GM18909 (cell line): ENCODE measurements at regions not wholly inside any gene's neighbourhood (a gene's known extent, or its start where the extent isn't known, plus 50 kb on each side); places are given as distances from the start of the nearest gene placed in this dataset.

Experiments used
- ATAC-seq: cut with Tn5 transposase; IDR thresholded peaks from one replicate; pipeline ENCODE4 v1.9.1; 2021; ENCODE audit warnings: mild to moderate bottlenecking; ENCODE audit not compliant: unreplicated experiment, poor library complexity

DNA sequence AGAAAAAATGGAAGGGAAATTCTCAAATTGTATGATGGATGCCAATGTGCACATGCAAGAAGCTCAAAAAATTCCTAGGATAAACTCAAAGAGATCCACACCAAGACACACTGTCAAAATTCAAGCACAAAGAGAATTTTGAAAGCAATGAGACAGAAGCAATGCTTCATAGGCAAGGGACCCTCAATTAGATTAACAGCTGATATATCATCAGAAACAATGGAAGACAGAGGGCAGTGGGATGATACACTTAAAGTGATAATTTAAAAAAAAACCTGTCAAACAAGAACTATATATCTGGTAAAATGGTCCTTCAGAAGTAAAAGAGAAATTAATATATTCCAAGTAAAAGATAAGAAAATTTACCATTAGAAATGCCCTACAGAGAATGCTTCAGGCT lies 306.3 kb upstream of the PCDH7 start:
- no peak for ATAC-seq

DNA sequence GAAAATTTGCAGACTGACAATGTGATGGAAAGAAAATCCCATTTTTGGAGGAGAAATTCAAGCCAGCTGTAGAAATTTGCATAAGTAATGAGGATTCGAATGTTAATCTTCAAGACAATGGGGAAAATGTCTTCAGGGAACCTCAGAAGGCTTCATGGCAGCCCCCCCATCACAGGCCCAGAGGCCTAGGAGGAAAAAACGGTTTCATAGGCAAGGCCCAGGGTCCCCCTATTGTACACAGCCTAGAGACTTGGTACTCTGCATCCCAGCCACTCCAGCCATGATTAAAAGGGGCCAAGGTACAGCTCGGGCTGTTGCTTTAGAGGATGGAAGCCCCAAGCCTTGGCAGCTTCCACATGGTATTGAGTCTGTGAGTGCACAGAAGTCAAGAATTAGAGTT lies 303.6 kb upstream of the PCDH7 start:
- no peak for ATAC-seq

DNA sequence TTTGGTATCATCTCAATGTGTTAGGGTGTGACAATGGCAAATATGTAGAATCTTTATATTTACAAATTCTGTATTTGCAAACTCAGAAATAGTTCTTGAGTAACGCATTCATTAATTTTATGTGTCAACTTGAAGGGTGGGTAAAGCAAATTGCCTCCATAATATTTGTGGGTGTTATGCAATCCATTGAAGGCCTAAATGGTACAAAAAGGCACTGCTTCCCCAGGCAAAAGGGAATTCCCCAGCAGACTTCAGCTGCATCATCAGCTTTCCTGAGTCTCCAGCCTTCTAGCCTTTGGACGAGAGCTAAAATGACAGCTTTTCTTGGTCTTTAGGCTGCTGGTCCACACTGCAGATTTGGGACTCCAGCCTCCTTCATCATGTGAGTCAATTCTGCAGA lies 292.2 kb upstream of the PCDH7 start:
- ATAC-seq = no peak

DNA sequence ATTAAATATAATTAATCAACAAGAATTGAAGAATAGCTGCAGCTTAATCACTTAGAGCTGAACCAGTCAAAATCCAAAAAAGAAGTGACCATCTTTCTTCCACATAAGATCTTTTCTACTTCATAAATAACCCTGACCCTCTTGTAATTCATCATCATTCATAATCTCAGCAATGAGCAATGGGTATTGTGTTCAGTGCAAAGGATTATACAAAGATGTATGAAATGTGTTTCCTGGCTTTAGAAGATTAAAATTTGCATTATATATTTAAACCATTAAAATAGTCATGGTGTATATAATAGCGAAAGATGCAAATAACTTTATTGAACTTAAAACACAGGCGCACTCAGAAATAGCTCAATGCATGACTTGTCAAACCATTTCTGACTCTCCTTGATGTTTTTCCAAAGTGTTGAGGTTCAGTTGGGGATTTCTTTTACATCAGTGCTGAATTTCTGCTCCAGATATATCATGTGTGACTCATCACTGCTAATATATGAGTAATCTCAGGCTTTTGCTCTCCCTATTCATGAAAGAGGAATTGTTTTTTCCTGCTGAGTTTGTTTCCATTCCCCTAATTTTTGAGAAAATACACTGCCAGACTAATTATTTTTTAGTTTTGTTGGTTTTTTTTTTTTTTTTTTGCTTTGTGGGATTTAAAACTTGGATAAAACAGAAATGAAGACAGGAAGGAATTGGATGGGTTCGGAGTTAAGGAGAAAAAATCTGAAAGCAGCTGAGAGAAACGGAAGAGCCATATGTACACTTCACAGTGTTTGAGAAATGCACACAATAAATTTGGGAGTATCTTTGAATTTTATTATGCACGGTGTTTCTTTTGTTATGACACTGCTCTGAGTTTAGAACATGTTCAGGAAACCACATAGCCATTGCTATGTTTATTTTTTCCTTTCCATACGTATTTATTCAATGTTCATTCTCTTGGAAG lies 290.1 kb upstream of the PCDH7 start:
- ATAC-seq = no peak

GRCh38 chr4:30434656-30435055 lies 285.5 kb upstream of the PCDH7 start:
- ATAC-seq = no peak

GRCh38 chr4:30436394-30436793 lies 283.8 kb upstream of the PCDH7 start:
- ATAC-seq = no peak

DNA sequence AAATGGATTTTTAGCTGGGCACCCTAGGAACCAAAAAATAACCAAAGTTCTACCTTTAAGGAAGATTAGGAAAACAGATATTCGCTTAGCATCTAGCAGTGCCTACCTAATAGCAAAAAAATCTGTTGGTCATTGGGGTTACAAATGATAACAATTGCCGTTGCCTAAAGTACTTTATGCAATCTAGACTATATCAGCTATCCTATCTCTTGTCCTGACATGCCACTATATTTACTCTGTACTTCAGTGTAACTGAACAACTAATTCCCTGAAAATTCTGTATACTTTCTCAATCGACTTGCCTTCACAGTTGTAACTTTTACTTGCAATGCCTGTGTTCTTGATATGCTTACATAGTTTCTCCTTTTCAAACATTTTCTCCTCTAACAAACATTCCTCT lies 282.9 kb upstream of the PCDH7 start:
- ATAC-seq = no peak

DNA sequence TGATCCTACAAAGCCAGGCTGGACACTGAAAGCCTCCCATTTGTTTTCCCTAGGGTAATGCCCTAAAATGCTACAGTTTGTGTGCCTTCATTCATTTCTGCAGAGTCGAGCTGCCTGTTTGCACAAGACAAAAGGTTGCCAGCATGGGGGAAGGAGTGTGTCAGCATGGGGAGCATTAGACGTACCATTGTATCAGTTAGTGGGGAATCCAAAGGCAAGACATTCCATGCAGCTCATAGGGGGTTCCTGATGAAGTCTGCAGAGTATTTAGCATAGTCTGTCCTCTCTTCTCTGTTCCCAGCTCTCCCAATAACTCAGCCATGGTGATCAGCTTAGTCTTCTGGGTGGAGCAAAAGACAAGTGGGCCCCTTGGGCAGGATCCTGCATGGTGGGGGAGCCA lies 276.9 kb upstream of the PCDH7 start:
- no peak for ATAC-seq

- no peak for ATAC-seq
Measured at GRCh38 chr4:30450474-30450873, 269.7 kb upstream of the PCDH7 start.

DNA sequence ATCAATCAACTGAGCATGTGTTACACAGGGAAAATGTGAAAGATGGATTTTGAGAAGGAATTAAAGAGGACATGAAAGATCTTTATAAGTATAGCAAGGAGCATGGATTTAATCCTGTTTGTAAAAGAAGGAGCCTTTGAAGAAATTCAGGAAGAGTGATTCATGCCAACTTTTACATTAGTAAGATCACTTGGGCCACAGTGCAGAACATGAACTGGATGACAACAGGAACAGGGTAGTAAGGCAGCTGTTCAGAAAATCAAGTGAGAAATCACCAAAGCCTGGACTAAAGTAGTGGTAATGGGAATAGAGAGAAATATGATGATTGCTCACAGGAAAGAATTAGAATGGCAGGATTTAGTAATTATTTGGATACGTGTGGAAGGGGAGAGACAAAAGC lies 265.7 kb upstream of the PCDH7 start:
- no peak for ATAC-seq

- no peak for ATAC-seq
Measured at GRCh38 chr4:30456716-30457115, 263.5 kb upstream of the PCDH7 start.

- no peak for ATAC-seq
Measured at GRCh38 chr4:30460818-30461217, 259.4 kb upstream of the PCDH7 start.

DNA sequence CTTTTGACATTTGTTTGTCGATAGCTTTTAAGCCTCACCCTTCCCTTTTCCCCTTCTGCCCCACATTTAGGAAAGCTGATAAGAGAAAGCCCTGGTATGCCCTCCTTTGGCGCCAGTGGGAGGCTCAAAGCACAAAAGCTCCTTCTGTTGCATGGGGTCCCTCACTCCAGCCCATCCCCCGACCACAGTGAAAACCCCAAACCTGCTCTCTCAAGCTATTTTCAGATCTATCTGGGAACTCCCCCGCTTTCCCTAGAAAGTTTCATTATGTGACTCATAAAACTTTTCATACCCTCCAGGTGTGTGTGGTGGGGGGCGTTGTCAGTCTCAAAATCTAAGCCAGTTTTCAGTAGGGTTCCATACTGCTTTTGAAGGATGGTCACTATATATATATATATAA lies 259.0 kb upstream of the PCDH7 start:
- ATAC-seq = no peak

GRCh38 chr4:30462445-30463090 lies 257.6 kb upstream of the PCDH7 start:
- no peak for ATAC-seq

DNA sequence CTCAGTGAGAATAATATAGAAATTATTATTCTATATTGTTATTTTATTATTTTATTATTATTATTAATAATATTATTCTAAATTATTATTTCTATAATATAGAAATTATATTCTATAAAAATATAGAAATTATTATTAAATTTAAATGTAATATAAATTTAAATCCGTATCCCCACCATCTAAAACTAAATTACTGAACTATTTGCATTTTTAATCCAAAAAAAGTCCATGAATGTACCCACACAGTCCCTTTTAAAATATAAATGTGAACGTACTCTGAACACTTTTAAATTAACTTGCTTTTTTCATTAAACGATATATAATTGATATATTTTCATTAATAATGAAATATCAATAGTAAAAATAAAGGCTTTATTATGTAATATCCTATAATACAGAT lies 248.3 kb upstream of the PCDH7 start:
- ATAC-seq = no peak

DNA sequence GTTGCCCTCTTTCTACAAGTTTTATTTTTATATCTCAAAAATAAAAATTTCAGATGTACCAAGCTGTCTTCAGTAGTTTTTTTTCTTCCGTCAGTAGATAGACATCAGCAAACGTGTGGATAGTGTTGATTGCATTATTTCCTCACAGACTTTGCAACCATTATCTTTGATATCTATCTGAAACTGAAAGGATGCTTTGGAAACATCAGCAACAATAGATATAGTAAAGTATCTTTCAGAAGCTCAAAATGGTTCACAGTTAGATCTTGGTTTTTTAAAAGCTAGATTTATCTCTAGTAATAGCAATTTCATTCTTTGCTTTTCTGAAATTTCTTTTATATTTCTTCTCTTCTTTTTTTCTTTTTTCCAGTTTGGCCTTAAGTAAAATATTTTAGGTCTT lies 246.9 kb upstream of the PCDH7 start:
- no peak for ATAC-seq

DNA sequence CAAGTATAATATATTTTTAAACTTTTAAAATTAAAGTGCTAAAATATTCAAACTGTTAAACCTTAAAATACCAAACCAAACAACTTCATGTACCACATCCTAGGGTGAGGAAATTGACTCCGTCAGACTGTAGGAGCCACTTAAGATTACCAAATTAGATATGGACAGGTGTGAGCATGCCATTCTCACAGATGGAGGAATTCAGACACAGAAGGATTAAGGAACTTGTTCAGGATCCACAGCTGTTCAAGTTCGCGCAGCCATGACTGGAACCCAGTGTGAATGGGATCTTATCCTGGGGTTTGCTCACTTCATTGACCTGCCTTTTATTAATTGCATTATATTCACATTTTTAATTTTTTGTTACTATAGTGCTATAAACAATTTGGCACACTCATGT lies 224.9 kb upstream of the PCDH7 start:
- no peak for ATAC-seq

- no peak for ATAC-seq
Measured at GRCh38 chr4:30495651-30496310, 224.4 kb upstream of the PCDH7 start.

DNA sequence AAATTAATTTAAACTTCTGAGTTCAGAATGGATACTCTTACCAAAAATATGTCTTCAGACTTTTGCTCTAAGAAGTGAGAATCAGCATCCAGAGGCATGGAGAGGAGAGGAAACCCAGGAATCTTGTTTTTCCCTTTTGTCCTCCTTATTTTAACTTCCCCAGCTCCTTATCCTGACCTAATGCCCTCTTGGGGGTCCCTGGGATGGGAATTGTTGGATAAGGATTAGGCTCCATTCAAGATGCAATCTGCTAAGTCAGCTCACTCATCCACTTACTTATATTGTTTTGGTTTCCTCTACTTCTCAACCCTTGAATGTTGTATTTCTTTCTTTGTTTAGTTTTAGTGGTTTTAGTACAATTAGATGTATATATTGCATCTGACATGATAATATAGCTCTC lies 208.4 kb upstream of the PCDH7 start:
- ATAC-seq = no peak

GRCh38 chr4:30518211-30518610 lies 202.0 kb upstream of the PCDH7 start:
- ATAC-seq = no peak

DNA sequence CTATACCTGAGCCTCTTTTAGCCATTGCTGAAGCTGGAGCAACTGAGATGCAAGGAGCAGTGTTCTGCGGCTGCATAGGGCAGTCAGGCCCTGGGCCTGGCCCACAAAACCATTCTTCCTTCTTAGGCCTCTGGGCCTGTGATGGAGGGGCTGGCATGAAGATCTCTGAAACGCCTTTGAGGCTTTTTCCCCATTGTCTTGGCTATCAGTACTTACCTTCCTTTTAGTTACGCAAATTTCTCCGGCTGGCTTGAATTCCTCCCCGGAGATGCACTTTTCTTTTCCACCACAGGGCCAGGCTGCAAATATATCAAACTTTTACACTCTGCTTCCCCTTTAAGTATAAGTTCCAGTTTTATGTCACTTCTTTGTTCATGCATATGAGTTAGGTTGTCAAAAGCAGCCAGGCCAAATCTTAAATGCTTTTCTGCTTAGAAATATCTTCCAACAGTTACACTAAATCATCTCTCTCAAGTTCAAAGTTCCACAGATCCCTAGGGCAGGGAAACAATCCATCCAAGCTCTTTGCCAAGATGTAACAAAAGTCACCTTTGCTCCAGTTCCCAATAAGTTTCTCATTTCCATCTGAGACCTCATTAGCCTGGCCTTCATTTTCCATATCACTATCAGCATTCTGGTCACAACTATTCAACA lies 194.4 kb upstream of the PCDH7 start:
- no peak for ATAC-seq
